ENCODE measurements at regions not wholly inside any gene's neighbourhood (a gene's known extent, or its start where the extent isn't known, plus 50 kb on each side); places are given as distances from the start of the nearest gene placed in this dataset.
A peak's percentile ranks its signal among the peaks of the same experiment; 100 is the strongest.

DNA sequence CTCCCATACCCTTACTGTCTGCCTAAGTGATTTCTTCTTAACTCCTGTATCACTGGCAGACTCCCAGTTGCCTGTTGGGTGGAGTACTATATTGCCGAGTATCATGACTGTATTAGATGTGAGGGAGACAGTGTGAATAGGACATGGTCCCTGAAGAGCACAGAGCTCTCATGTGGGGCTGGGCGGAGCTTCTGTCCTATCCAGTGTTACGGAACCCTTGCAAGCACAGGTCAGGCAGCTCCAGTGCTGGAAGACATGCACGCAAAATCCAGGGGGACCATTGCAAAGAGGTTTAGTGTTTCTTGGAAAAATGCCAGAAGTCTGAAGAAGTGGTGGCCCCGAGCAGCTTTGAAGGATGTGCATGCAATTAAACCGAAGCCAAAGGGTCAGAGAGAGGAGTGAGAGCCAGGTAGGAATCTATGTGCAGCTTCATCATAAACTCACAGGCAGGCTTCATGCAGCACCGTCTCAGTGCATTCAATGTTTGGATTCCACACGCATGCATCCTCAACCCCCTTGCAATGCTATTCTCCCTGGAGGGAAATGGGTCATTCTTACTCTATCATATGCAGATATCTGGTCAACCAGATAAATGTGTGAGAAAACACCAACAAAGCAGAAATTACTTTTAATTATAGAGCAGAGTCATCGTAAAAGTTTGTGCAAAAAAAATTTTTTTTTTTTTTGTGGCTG, 49.7 kb upstream of the DHRSX start:
- no peaks in the 10 kb centered on the region for H3K79me1 ChIP-seq (ENCODE audit: low read depth, low read length)
- 79% methylated on average over 9 of the region's 9 CpGs; no CpG with 5 or more reads in 1 of the 2 experiments for WGBS, 2 experiments (ENCODE audit: extremely low coverage in 1 of 2, insufficient coverage in 1 of 2, insufficient read length in 1 of 2, insufficient replicate concordance in 2 of 2, low coverage in 1 of 2, low lambda C conversion rate in 2 of 2, missing lambda C conversion rate in 1 of 2)
- H4K20me1 ChIP-seq (replicated peaks in 1 of 2; ENCODE audit: control insufficient read depth in 1 of 2, insufficient read depth in 2 of 2, low read length in 2 of 2) = no peaks in the 10 kb centered on the region
- no peak overlapping the region for H4K5ac ChIP-seq (ENCODE audit: insufficient read length, low read depth, low read length)
- no peak overlapping the region for H3K4me2 ChIP-seq (ENCODE audit: insufficient read depth in 1 of 2, low read depth in 2 of 2, low read length in 2 of 2)
- H3K14ac ChIP-seq (ENCODE audit: insufficient read length) = no peak overlapping the region
- POLR2A ChIA-PET (ENCODE audit: partially characterized antibody) = no interaction called here
- H2BK5ac ChIP-seq (ENCODE audit: low read depth, low read length) = 0 out of 2 replicates have a peak overlapping the region, but pooled peaks have one; percentile 71
- peak overlapping the region; percentile 11; the same call in 1 of the 2 replicates for H2AK5ac ChIP-seq (ENCODE audit: low read depth, low read length)
- no peaks in the 10 kb centered on the region for H3K79me2 ChIP-seq (ENCODE audit: control insufficient read depth in 1 of 2, insufficient read depth in 2 of 2, low read length in 2 of 2)
- CTCF ChIA-PET (ENCODE audit: partially characterized antibody) = no interaction called here
- peak overlapping the region; percentile 73; the same call in 1 of the 2 replicates for H2BK15ac ChIP-seq (ENCODE audit: low read length)
- DNase-seq (ENCODE audit: low read depth in 1 of 2, low spot score in 2 of 2) = no peak
- H2BK12ac ChIP-seq (ENCODE audit: low read depth, low read length) = 0 out of 2 replicates have a peak overlapping the region, but pooled peaks have one; percentile 79
- FAIRE-seq = peak; percentile 7
- TF ChIP-seq SIX5 (IDR thresholded peaks at IDR 0.05; ENCODE audit: low read depth, low read length) (no peak), CREB1 (IDR thresholded peaks at IDR 0.05) (no peak), BACH1 (IDR thresholded peaks at IDR 0.05; ENCODE audit: low read length) (no peak), ATF3 (IDR thresholded peaks at IDR 0.05; ENCODE audit: insufficient read depth, low read depth, low read length) (no peak), JUN (IDR thresholded peaks at IDR 0.05; ENCODE audit: low read depth, low read length) (no peak), TBP (IDR thresholded peaks at IDR 0.05; ENCODE audit: low read depth, low read length) (no peak), FOSL1 (IDR thresholded peaks at IDR 0.05; ENCODE audit: insufficient read depth, low read depth, low read length) (no peak), CEBPB (IDR thresholded peaks at IDR 0.05; ENCODE audit: low read depth, low read length) (no peak)
- H2AFZ ChIP-seq (ENCODE audit: low read length) = 0 out of 2 replicates have a peak overlapping the region, but pooled peaks have one; percentile 26
- H3K23me2 ChIP-seq (ENCODE audit: low read depth, low read length) = no peaks in the 10 kb centered on the region
- no peak overlapping the region for H3K56ac ChIP-seq (replicated peaks; ENCODE audit: insufficient read length, low read depth, low read length)
- no peak overlapping the region for H3K4me3 ChIP-seq (ENCODE audit: extremely low read depth in 1 of 4, insufficient read depth in 2 of 4, low read depth in 3 of 4, low read length in 4 of 4)
- peak overlapping the region; percentile 12 for H4K91ac ChIP-seq (replicated peaks; ENCODE audit: insufficient read length, low read length)
- H3K23ac ChIP-seq (ENCODE audit: insufficient read length) = no peak overlapping the region
- H3K27me3 ChIP-seq (replicated peaks in 1 of 4; ENCODE audit: control insufficient read depth in 3 of 4, extremely low read depth in 1 of 4, insufficient read depth in 3 of 4, low read length in 3 of 4) = no peaks in the 10 kb centered on the region
- no peak overlapping the region for H4K8ac ChIP-seq (ENCODE audit: extremely low read depth, insufficient read depth, low read length)
- peaks cover 5 to 21% (median 14%) of the 10 kb centered on the region in 4 experiments; a peak in 6 of 7 replicates for H3K4me1 ChIP-seq (replicated peaks in 1 of 4; ENCODE audit: control insufficient read depth in 3 of 4, insufficient read depth in 4 of 4, low read length in 3 of 4)
- peak overlapping the region; percentile 27 for H2BK120ac ChIP-seq (replicated peaks; ENCODE audit: low read depth, low read length)
- peak overlapping the region; percentile 81 for H3K18ac ChIP-seq (ENCODE audit: extremely low read depth, low read length)
- H3K36me3 ChIP-seq (ENCODE audit: control insufficient read depth in 2 of 4, insufficient read depth in 4 of 4, low read length in 3 of 4) = 0 out of 8 replicates have a peak, but pooled peaks cover 0 to 4% (median 0%) of the 10 kb centered on the region in 4 experiments
- no peak overlapping the region for H3K9ac ChIP-seq (replicated peaks in 1 of 4; ENCODE audit: extremely low read depth in 1 of 4, low read depth in 3 of 4, low read length in 3 of 4)
- no peak overlapping the region for H3K27ac ChIP-seq (ENCODE audit: low read depth, low read length)
- H3K4ac ChIP-seq (replicated peaks; ENCODE audit: insufficient read length, low read depth, low read length) = no peak overlapping the region
- H2BK20ac ChIP-seq (ENCODE audit: low read length) = peak overlapping the region; percentile 94
- H3K9me3 ChIP-seq (ENCODE audit: insufficient read depth in 2 of 2, low read depth in 1 of 2, low read length in 1 of 2) = peaks cover 13 to 16% of the 10 kb centered on the region in 2 experiments
